ENCODE measurements at regions not wholly inside any gene's neighbourhood (a gene's known extent, or its start where the extent isn't known, plus 50 kb on each side); places are given as distances from the start of the nearest gene placed in this dataset.
A peak's percentile ranks its signal among the peaks of the same experiment; 100 is the strongest.

- intact Hi-C loops (cut with micrococcal nuclease; ENCODE audit: unreplicated experiment) = no loop called here
- DNase-seq = no peak
- no peaks in the 10 kb centered on the region for H3K9me3 ChIP-seq (ENCODE audit: insufficient read depth, low read depth)
- ChIA-PET POLR2A (ENCODE audit: unreplicated experiment) (no interaction called here), CTCF (no interaction called here)
- H3K9me2 ChIP-seq (ENCODE audit: insufficient read depth) = no peaks in the 10 kb centered on the region
- no peak overlapping the region for H3K4me3 ChIP-seq
- H3K4me1 ChIP-seq (replicated peaks; ENCODE audit: insufficient read depth) = no peaks in the 10 kb centered on the region
- no peak overlapping the region for H3K27ac ChIP-seq
- peaks cover 5% of the 10 kb centered on the region; the same call in 1 of the 2 replicates for H3K27me3 ChIP-seq (ENCODE audit: insufficient read depth, low read depth)
- H4K20me1 ChIP-seq (ENCODE audit: insufficient read depth) = no peaks in the 10 kb centered on the region
- BruUV-seq (replicated peaks) = no TSS peak
- H2AFZ ChIP-seq = no peak overlapping the region
- TF ChIP-seq EZH2 (IDR thresholded peaks at IDR 0.05; ENCODE audit: low read depth) (no peak), CTCF (conservative IDR thresholded peaks at IDR 0.05) (no peak)
- H3K79me2 ChIP-seq (ENCODE audit: low read depth) = no peaks in the 10 kb centered on the region
- no peaks in the 10 kb centered on the region for H3K36me3 ChIP-seq (ENCODE audit: low read depth)
- H3K4me2 ChIP-seq = no peak overlapping the region
- H3F3A ChIP-seq (ENCODE audit: insufficient read depth, low read depth) = no peaks in the 10 kb centered on the region
Measured at GRCh38 chr21:32916088-32916487, 109.6 kb upstream of the OLIG2 start.

DNA sequence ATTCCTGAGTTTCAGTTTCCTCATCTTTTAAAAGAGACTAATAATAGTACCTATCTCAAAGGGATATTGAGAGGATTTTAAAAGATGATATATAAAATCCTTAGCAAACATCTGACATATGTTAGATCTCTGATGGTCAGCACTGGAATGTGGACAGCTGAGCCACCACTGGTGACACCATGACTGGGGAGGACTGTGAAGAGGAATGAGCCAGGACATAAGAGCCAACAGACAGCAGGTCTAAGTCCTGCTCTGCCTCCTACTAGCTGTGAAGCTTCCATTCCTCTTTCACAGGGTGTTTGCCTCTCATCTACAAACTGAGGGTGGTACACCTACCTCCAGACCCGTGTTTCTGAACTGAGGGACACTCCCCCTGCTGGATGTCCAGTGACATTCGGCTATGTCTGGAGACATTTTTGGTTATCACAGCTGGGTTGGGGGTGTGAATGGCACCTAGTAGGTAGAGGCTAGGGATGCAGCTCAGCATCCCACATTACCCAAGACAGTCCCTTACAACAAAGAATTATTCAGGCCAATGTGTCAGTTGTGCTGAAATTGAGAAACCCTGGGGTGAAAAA lies 109.1 kb upstream of the OLIG2 start:
- Histone ChIP-seq H2AFZ (no peak overlapping the region), H3K4me2 (no peak overlapping the region), H3K9me3 (ENCODE audit: insufficient read depth, low read depth) (no peaks in the 10 kb centered on the region), H3K79me2 (ENCODE audit: low read depth) (no peaks in the 10 kb centered on the region), H3K36me3 (ENCODE audit: low read depth) (no peaks in the 10 kb centered on the region), H4K20me1 (ENCODE audit: insufficient read depth) (no peaks in the 10 kb centered on the region), H3K4me1 (replicated peaks; ENCODE audit: insufficient read depth) (no peaks in the 10 kb centered on the region), H3F3A (ENCODE audit: insufficient read depth, low read depth) (no peaks in the 10 kb centered on the region), H3K27me3 (ENCODE audit: insufficient read depth, low read depth) (peaks cover 5% of the 10 kb centered on the region; the same call in 1 of the 2 replicates), H3K27ac (no peak overlapping the region), H3K4me3 (no peak overlapping the region), H3K9me2 (ENCODE audit: insufficient read depth) (no peaks in the 10 kb centered on the region)
- TF ChIP-seq CTCF (conservative IDR thresholded peaks at IDR 0.05) = 0 out of 2 replicates have a peak, but pooled peaks have one; percentile 36
- TF ChIP-seq EZH2 (IDR thresholded peaks at IDR 0.05; ENCODE audit: low read depth) = no peak
- BruUV-seq (replicated peaks) = no TSS peak
- intact Hi-C loops (cut with micrococcal nuclease; ENCODE audit: unreplicated experiment) = no loop called here
- ChIA-PET CTCF (no interaction called here), POLR2A (ENCODE audit: unreplicated experiment) (no interaction called here)
- DNase-seq = no peak

GRCh38 chr21:32917362-32918135 lies 108.2 kb upstream of the OLIG2 start:
- H4K20me1 ChIP-seq (ENCODE audit: insufficient read depth) = no peaks in the 10 kb centered on the region
- no TSS peak for BruUV-seq (replicated peaks)
- H3K79me2 ChIP-seq (ENCODE audit: low read depth) = no peaks in the 10 kb centered on the region
- ChIA-PET POLR2A (ENCODE audit: unreplicated experiment) (no interaction called here), CTCF (no interaction called here)
- H3K36me3 ChIP-seq (ENCODE audit: low read depth) = no peaks in the 10 kb centered on the region
- no peaks in the 10 kb centered on the region for H3F3A ChIP-seq (ENCODE audit: insufficient read depth, low read depth)
- H3K27me3 ChIP-seq (ENCODE audit: insufficient read depth, low read depth) = peaks cover 5% of the 10 kb centered on the region
- H3K4me2 ChIP-seq = no peak overlapping the region
- H3K4me3 ChIP-seq = no peak overlapping the region
- DNase-seq = no peak
- H3K9me2 ChIP-seq (ENCODE audit: insufficient read depth) = no peaks in the 10 kb centered on the region
- no peaks in the 10 kb centered on the region for H3K9me3 ChIP-seq (ENCODE audit: insufficient read depth, low read depth)
- no peak overlapping the region for H3K27ac ChIP-seq
- no peaks in the 10 kb centered on the region for H3K4me1 ChIP-seq (replicated peaks; ENCODE audit: insufficient read depth)
- intact Hi-C loops (cut with micrococcal nuclease; ENCODE audit: unreplicated experiment) = no loop called here
- H2AFZ ChIP-seq = no peak overlapping the region
- TF ChIP-seq EZH2 (IDR thresholded peaks at IDR 0.05; ENCODE audit: low read depth) (no peak), CTCF (conservative IDR thresholded peaks at IDR 0.05) (no peak)
